Endothelial cell (in vitro differentiated cells): ENCODE measurements at regions not wholly inside any gene's neighbourhood (a gene's known extent, or its start where the extent isn't known, plus 50 kb on each side); places are given as distances from the start of the nearest gene placed in this dataset.
"Not testable (repeated sequence)": the region's sequence is repeated elsewhere in the genome, so short reads cannot be mapped to it uniquely, and the experiment has no call there.

Source experiments
- DNase-seq: peaks from one replicate; pipeline ENCODE4 v3.0.0; 2021; ENCODE audit warnings: low spot score
- H3K27ac Mint-ChIP-seq: one replicate; pipeline ENCODE4 v1.8.0; 2021; ENCODE audit warnings: mixed read lengths, inconsistent platforms; ENCODE audit not compliant: unreplicated experiment
- H3K27me3 Mint-ChIP-seq: one replicate; pipeline ENCODE4 v1.8.0; 2021; ENCODE audit warnings: mild to moderate bottlenecking, moderate library complexity, mixed read lengths, inconsistent platforms; ENCODE audit not compliant: unreplicated experiment
- H3K36me3 Mint-ChIP-seq: one replicate; pipeline ENCODE4 v1.8.0; 2021; ENCODE audit warnings: mild to moderate bottlenecking, low read depth, mixed read lengths, inconsistent platforms; ENCODE audit not compliant: unreplicated experiment
- H3K4me1 Mint-ChIP-seq: one replicate; pipeline ENCODE4 v1.8.0; 2021; ENCODE audit warnings: mild to moderate bottlenecking, mixed read lengths, inconsistent platforms; ENCODE audit not compliant: unreplicated experiment
- H3K4me3 Mint-ChIP-seq: one replicate; pipeline ENCODE4 v1.8.0; 2021; ENCODE audit warnings: mild to moderate bottlenecking, mixed read lengths, inconsistent platforms; ENCODE audit not compliant: unreplicated experiment
- H3K9me3 Mint-ChIP-seq: one replicate; pipeline ENCODE4 v1.8.0; 2021; ENCODE audit warnings: mixed read lengths, inconsistent platforms; ENCODE audit not compliant: unreplicated experiment
- TF ChIP-seq, protein P1 (sequence below): fragments of 200-600 bp; sonication (generic); IDR thresholded peaks from one replicate; pipeline ENCODE4 v1.5.0; 2021; ENCODE audit warnings: antibody characterized with exemption; ENCODE audit not compliant: unreplicated experiment

DNA sequence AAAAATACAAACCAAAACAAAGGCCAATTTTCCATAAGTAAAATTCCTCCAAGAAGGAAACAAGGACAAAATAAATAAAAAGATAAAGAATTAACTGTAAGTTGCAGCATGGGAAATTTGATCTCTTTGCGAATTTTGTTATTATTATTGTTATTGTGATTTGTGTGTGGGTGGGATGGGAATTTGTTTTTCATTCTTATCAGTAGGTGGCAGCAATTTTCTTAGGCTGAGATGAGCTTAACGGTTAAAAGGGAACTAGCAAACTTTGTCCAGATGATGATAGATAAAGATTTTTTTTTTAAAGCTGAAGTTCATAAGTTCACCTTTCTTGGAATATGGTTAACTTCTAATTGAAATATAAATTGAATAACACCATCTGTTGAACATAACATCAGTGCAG lies 83.2 kb upstream of the IL1RAPL2 start:
- Mint-ChIP-seq H3K36me3 (no peaks in the 10 kb centered on the region), H3K27ac (no peak overlapping the region), H3K27me3 (no peaks in the 10 kb centered on the region), H3K4me3 (no peak overlapping the region), H3K4me1 (no peaks in the 10 kb centered on the region), H3K9me3 (no peaks in the 10 kb centered on the region)
- TF ChIP-seq, protein P1, sequence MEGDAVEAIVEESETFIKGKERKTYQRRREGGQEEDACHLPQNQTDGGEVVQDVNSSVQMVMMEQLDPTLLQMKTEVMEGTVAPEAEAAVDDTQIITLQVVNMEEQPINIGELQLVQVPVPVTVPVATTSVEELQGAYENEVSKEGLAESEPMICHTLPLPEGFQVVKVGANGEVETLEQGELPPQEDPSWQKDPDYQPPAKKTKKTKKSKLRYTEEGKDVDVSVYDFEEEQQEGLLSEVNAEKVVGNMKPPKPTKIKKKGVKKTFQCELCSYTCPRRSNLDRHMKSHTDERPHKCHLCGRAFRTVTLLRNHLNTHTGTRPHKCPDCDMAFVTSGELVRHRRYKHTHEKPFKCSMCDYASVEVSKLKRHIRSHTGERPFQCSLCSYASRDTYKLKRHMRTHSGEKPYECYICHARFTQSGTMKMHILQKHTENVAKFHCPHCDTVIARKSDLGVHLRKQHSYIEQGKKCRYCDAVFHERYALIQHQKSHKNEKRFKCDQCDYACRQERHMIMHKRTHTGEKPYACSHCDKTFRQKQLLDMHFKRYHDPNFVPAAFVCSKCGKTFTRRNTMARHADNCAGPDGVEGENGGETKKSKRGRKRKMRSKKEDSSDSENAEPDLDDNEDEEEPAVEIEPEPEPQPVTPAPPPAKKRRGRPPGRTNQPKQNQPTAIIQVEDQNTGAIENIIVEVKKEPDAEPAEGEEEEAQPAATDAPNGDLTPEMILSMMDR: no peak
- DNase-seq: no peak

DNA sequence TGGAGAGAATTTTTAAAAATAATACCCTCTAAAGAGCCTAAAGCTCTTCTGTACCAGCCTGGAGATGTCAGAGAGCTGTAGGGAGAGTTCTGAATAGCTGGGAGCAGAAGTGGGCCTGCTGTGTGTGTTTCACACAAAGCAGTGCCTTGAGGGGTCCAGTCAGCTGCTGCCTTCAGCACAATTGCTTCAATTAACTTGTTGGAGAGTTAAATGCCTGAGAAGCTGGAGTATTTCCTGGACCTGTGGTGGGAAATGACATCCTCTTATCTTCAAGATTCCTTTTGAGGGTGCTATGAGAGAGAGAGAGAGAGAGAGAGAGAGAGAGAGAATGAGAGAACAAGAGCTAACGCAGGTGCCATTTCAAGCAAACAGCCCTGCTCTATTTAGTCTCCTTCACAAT lies 96.2 kb upstream of the IL1RAPL2 start:
- Mint-ChIP-seq H3K36me3 (no peaks in the 10 kb centered on the region), H3K27ac (no peak overlapping the region), H3K27me3 (peaks cover 2% of the 10 kb centered on the region), H3K9me3 (no peaks in the 10 kb centered on the region), H3K4me3 (no peak overlapping the region), H3K4me1 (no peaks in the 10 kb centered on the region)
- DNase-seq: no peak
- TF ChIP-seq, protein P1: no peak

DNA sequence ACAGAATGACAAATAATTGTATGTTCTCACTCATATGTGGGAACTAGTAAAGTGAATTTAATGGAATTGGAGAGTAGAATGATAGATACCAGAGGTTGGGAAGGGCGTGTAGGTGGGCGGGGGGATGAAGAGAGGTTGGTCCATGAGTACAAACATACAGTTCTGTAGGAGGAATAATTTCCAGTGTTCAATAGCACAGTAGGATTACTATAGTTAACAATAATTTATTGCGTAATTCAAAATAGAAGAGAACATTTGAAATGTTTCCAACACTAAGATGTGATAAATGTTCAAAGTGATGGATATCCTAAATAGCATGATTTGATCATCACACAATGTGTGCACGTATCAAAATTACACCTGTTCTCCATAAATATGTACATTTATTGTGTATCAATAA lies 106.2 kb upstream of the IL1RAPL2 start:
- H3K9me3 Mint-ChIP-seq: no peaks in the 10 kb centered on the region
- DNase-seq: no peak
- H3K4me1 Mint-ChIP-seq: no peaks in the 10 kb centered on the region
- no peaks in the 10 kb centered on the region for H3K36me3 Mint-ChIP-seq
- H3K27ac Mint-ChIP-seq: no peak overlapping the region
- H3K4me3 Mint-ChIP-seq: no peak overlapping the region
- TF ChIP-seq, protein P1: no peak
- H3K27me3 Mint-ChIP-seq: no peaks in the 10 kb centered on the region

DNA sequence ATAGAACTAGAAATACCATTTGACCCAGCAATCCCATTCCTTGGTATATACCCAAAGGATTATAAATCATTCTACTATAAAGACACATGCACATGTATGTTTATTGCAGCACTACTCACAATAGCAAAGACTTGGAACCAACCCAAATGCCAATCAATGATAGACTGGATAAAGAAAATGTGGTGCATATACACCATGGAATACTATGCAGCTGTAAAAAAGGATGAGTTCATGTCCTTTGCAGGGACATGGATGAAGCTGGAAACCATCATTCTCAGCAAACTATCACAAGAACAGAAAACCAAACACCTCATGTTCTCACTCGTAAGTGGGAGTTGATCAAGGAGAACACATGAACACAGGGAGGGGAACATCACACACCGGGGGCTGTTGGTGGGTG lies 108.9 kb upstream of the IL1RAPL2 start:
- H3K36me3 Mint-ChIP-seq, DNase-seq, H3K4me3 Mint-ChIP-seq, H3K27ac Mint-ChIP-seq, H3K27me3 Mint-ChIP-seq, H3K9me3 Mint-ChIP-seq, H3K4me1 Mint-ChIP-seq: not testable (repeated sequence)

DNA sequence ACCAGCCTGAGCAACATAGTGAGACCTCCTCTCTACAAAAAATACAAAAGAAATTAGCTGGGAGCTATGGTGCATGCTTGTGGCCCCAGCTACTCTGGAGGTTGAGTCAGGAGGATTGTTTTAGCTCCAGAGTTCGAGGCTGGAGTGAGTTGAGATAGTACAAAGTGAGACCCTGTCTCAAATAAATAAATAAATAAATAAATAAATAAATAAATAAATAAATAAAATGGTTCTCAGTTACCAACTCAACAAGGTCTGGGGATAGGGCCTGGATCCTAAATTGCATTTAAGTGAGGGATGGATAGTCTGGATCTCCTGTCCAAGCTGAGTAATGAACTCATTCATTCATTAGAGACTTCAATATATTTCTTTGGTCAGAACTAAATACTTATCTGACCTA lies 115.7 kb upstream of the IL1RAPL2 start:
- Mint-ChIP-seq H3K4me3 (no peak overlapping the region), H3K27ac (no peak overlapping the region), H3K4me1 (no peaks in the 10 kb centered on the region), H3K36me3 (no peaks in the 10 kb centered on the region), H3K27me3 (no peaks in the 10 kb centered on the region), H3K9me3 (no peaks in the 10 kb centered on the region)
- no peak for DNase-seq
- TF ChIP-seq, protein P1: no peak

DNA sequence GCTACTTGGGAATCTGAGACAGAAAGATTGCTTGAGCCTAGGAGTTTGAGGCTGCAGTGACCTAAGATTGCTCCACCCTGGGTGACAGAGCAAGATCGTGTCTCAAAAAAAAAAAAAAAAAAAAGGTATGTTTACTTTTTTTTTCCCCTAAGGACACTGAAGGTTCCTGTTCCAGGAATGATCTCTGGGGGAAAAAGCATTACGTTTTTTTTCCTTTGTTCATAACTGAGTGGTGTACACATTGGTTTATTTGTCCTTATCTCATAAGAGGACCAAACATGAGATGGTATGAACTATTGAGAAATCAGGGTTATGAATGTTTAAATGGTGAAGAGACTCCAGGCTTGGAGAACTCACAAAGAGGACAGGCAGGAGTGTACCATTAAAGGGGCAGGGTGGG lies 120.4 kb upstream of the IL1RAPL2 start:
- Mint-ChIP-seq H3K27ac (no peak overlapping the region), H3K4me1 (no peaks in the 10 kb centered on the region), H3K9me3 (no peaks in the 10 kb centered on the region), H3K27me3 (no peaks in the 10 kb centered on the region), H3K4me3 (no peak overlapping the region), H3K36me3 (no peaks in the 10 kb centered on the region)
- TF ChIP-seq, protein P1: no peak
- DNase-seq: no peak
